Endodermal cell (in vitro differentiated cells): ENCODE measurements at regions not wholly inside any gene's neighbourhood (a gene's known extent, or its start where the extent isn't known, plus 50 kb on each side); places are given as distances from the start of the nearest gene placed in this dataset.
"Not testable (repeated sequence)": the region's sequence is repeated elsewhere in the genome, so short reads cannot be mapped to it uniquely, and the experiment has no call there.

Experiments used
- DNase-seq: peaks from one replicate; pipeline ENCODE4 v3.0.0-alpha.2; 2017
- H3K27ac ChIP-seq: 2 replicates; pipeline ENCODE4 v1.5.1; 2013; ENCODE audit warnings: mild to moderate bottlenecking, low read depth, low read length, moderate library complexity
- H3K27me3 ChIP-seq: 2 replicates; pipeline ENCODE4 v1.6.1; 2013; ENCODE audit warnings: mild to moderate bottlenecking, low read length, moderate library complexity; ENCODE audit not compliant: insufficient read depth, control insufficient read depth, poor library complexity, severe bottlenecking
- H3K36me3 ChIP-seq: 2 replicates; pipeline ENCODE4 v1.7.0; 2013; ENCODE audit warnings: mild to moderate bottlenecking, low read length, moderate library complexity; ENCODE audit not compliant: control insufficient read depth, insufficient read depth
- H3K4me1 ChIP-seq: one replicate; pipeline ENCODE4 v1.7.0; 2013; ENCODE audit warnings: low read length; ENCODE audit not compliant: control insufficient read depth, insufficient read depth
- H3K4me3 ChIP-seq: 2 replicates; pipeline ENCODE4 v1.5.1; 2013; ENCODE audit warnings: mild to moderate bottlenecking, low read length, moderate library complexity
- H3K9ac ChIP-seq: 2 replicates; pipeline ENCODE4 v1.6.1; 2013; ENCODE audit warnings: mild to moderate bottlenecking, low read length, moderate library complexity; ENCODE audit not compliant: poor library complexity, severe bottlenecking; ENCODE audit errors: extremely low read depth
- H3K9me3 ChIP-seq: 2 replicates; pipeline ENCODE4 v1.6.1; 2013; ENCODE audit warnings: mild to moderate bottlenecking, low read length, moderate library complexity; ENCODE audit not compliant: control insufficient read depth
- H3K27ac Mint-ChIP-seq: 2 replicates; pipeline ENCODE4 v1.8.0; 2020; ENCODE audit warnings: mixed read lengths
- H3K27me3 Mint-ChIP-seq: 2 replicates; pipeline ENCODE4 v1.8.0; 2021; ENCODE audit warnings: mild to moderate bottlenecking, mixed read lengths; ENCODE audit not compliant: insufficient read depth
- H3K36me3 Mint-ChIP-seq: 2 replicates; pipeline ENCODE4 v1.8.0; 2020; ENCODE audit warnings: low read depth, mixed read lengths
- H3K4me1 Mint-ChIP-seq: 2 replicates; pipeline ENCODE4 v1.8.0; 2020; ENCODE audit warnings: mixed read lengths
- H3K4me3 Mint-ChIP-seq: 2 replicates; pipeline ENCODE4 v1.8.0; 2020; ENCODE audit warnings: mild to moderate bottlenecking, moderate library complexity, mixed read lengths
- H3K9me3 Mint-ChIP-seq: 2 replicates; pipeline ENCODE4 v1.8.0; 2020; ENCODE audit warnings: mild to moderate bottlenecking, mixed read lengths
- CTCF ChIP-seq: fragments of 200-600 bp; sonication (generic); conservative IDR thresholded peaks from 2 replicates; pipeline ENCODE4 v1.5.0; 2021; ENCODE audit warnings: antibody characterized with exemption, mild to moderate bottlenecking
- WGBS, 2 experiments: methylation state at CpG; one replicate each; pipeline versions ENCODE4 v1.1.5 to v1.1.7; 2013; ENCODE audit warnings: missing lambda C conversion rate in 2 of 2, mixed read lengths in 1 of 2; ENCODE audit not compliant: insufficient coverage in 1 of 2, insufficient read length in 1 of 2; 5-methylcytosine and 5-hydroxymethylcytosine counted together

- no peak overlapping the region for H3K4me3 Mint-ChIP-seq
- no peak overlapping the region for H3K4me3 ChIP-seq
- H3K4me1 ChIP-seq = no peaks in the 10 kb centered on the region
- H3K27me3 ChIP-seq = no peaks in the 10 kb centered on the region
- peaks cover under 1% of the 10 kb centered on the region for H3K4me1 Mint-ChIP-seq
- H3K9me3 ChIP-seq = no peaks in the 10 kb centered on the region
- H3K36me3 ChIP-seq = no peaks in the 10 kb centered on the region
- WGBS, 2 experiments = 0% methylated on average over 1 of the region's 1 CpG
- no peaks in the 10 kb centered on the region for H3K9me3 Mint-ChIP-seq
- H3K36me3 Mint-ChIP-seq = no peaks in the 10 kb centered on the region
- H3K9ac ChIP-seq = no peak overlapping the region
- no peak overlapping the region for H3K27ac Mint-ChIP-seq
- DNase-seq = no peak
- TF ChIP-seq CTCF = no peak
- H3K27me3 Mint-ChIP-seq = no peaks in the 10 kb centered on the region
- H3K27ac ChIP-seq = no peak overlapping the region
These were observed 110.7 kb downstream of the CAAP1 start for GRCh38 chr9:26781906-26782305.

- H3K9me3 ChIP-seq, H3K4me1 Mint-ChIP-seq, H3K27me3 Mint-ChIP-seq, H3K4me3 ChIP-seq, H3K27me3 ChIP-seq, H3K4me3 Mint-ChIP-seq, DNase-seq, H3K27ac ChIP-seq, H3K9ac ChIP-seq, H3K36me3 Mint-ChIP-seq, H3K27ac Mint-ChIP-seq, H3K4me1 ChIP-seq, H3K9me3 Mint-ChIP-seq, H3K36me3 ChIP-seq: not testable (repeated sequence)
- 64 to 79% methylated on average over 2 to 3 of the region's 3 CpGs for WGBS, 2 experiments
These were observed 112.3 kb downstream of the CAAP1 start for GRCh38 chr9:26780307-26780706.

- Mint-ChIP-seq H3K36me3 (no peaks in the 10 kb centered on the region), H3K4me3 (no peak overlapping the region), H3K9me3 (no peaks in the 10 kb centered on the region), H3K27ac (no peak overlapping the region), H3K27me3 (no peaks in the 10 kb centered on the region), H3K4me1 (no peaks in the 10 kb centered on the region)
- no peaks in the 10 kb centered on the region for H3K4me1 ChIP-seq
- no peak for DNase-seq
- H3K9me3 ChIP-seq = no peaks in the 10 kb centered on the region
- 98 to 100% methylated on average over 1 to 2 of the region's 3 CpGs for WGBS, 2 experiments
- no peak for TF ChIP-seq CTCF
- no peaks in the 10 kb centered on the region for H3K27me3 ChIP-seq
- no peaks in the 10 kb centered on the region for H3K36me3 ChIP-seq
- H3K27ac ChIP-seq = no peak overlapping the region
- H3K4me3 ChIP-seq = no peak overlapping the region
- H3K9ac ChIP-seq = no peak overlapping the region
These were observed 113.5 kb downstream of the CAAP1 start for GRCh38 chr9:26779062-26779461.

GRCh38 chr9:26775391-26775790, 117.2 kb downstream of the CAAP1 start:
- Histone ChIP-seq H3K27ac (no peak overlapping the region), H3K36me3 (no peaks in the 10 kb centered on the region), H3K9ac (no peak overlapping the region), H3K27me3 (no peaks in the 10 kb centered on the region), H3K9me3 (no peaks in the 10 kb centered on the region), H3K4me1 (no peaks in the 10 kb centered on the region), H3K4me3 (no peak overlapping the region)
- no peaks in the 10 kb centered on the region for H3K4me1 Mint-ChIP-seq
- no peak overlapping the region for H3K27ac Mint-ChIP-seq
- H3K9me3 Mint-ChIP-seq = no peaks in the 10 kb centered on the region
- WGBS, 2 experiments = 83 to 90% methylated on average over 2 to 3 of the region's 3 CpGs
- no peak for TF ChIP-seq CTCF
- no peaks in the 10 kb centered on the region for H3K27me3 Mint-ChIP-seq
- H3K4me3 Mint-ChIP-seq = no peak overlapping the region
- no peaks in the 10 kb centered on the region for H3K36me3 Mint-ChIP-seq
- no peak for DNase-seq
